Psoas muscle (tissue), 7 donors: ENCODE measurements at regions not wholly inside any gene's neighbourhood (a gene's known extent, or its start where the extent isn't known, plus 50 kb on each side); places are given as distances from the start of the nearest gene placed in this dataset.

ENCODE experiments used
- ATAC-seq, 4 donors: fragments of 200-7000 bp; cut with Tn5 transposase; one replicate each; pipeline ENCODE4 v1.9.1; 2020; ENCODE audit warnings: moderate library complexity in 3 of 4, mild to moderate bottlenecking in 2 of 4
- DNase-seq, 2 donors: peaks; one replicate each; pipeline ENCODE4 v3.0.0-alpha.2; 2020
- H3K27ac ChIP-seq: fragments of 200-600 bp; one replicate; pipeline ENCODE4 v1.8.0; 2022
- H3K27me3 ChIP-seq, 3 donors: fragments of 200-600 bp in 1 of 3; one replicate each; pipeline versions ENCODE4 v1.6.1 to v1.8.0; 2013 to 2022; ENCODE audit warnings: low read length in 2 of 3, mild to moderate bottlenecking in 2 of 3, moderate library complexity in 1 of 3; ENCODE audit not compliant: insufficient read depth in 3 of 3
- H3K36me3 ChIP-seq, 2 donors: fragments of 200-600 bp in 1 of 2; one replicate each; pipeline versions ENCODE4 v1.6.1 to v1.8.0; 2013 to 2022; ENCODE audit warnings: low read depth in 1 of 2, mild to moderate bottlenecking in 1 of 2, moderate library complexity in 1 of 2; ENCODE audit not compliant: insufficient read depth in 1 of 2
- H3K4me1 ChIP-seq: fragments of 200-600 bp; one replicate; pipeline ENCODE4 v1.8.0; 2022
- H3K4me3 ChIP-seq: fragments of 200-600 bp; one replicate; pipeline ENCODE4 v1.8.0; 2022; ENCODE audit warnings: mild to moderate bottlenecking
- H3K9me3 ChIP-seq: fragments of 200-600 bp; one replicate; pipeline ENCODE4 v1.8.0; 2022
- CTCF ChIP-seq: fragments of 200-600 bp; IDR thresholded peaks from one replicate; pipeline ENCODE4 v1.8.0; 2022; ENCODE audit warnings: antibody characterized with exemption
- WGBS, 3 donors: extraction: QIAGEN DNeasy Blood & Tissue Kit; methylation state at CpG; one replicate each; pipeline versions ENCODE4 v1.1.6 to v1.1.7; 2013; 5-methylcytosine and 5-hydroxymethylcytosine counted together
- intact Hi-C, 2 donors: fragments of 100-400 bp; cut with DNase I; formaldehyde crosslinking; loops; one replicate each; pipeline versions ENCODE4 v1.11.0 to v1.14.2; 2022
- donor health status: healthy with polysubstance abuse.
- donor health status: DM: no; HTN: no; CAD: no; lungs with moderate emphysema.
- donor health status: Bipolar disorder and iron deficiency.
- donor health status: healthy.
- donor health status: DM: yes; HTN: yes; CAD: no.
- donor health status: DM: no; HTN: no; CAD: no.
- donor health status: DM: yes; HTN: yes; CAD: no.

GRCh38 chr4:136829280-136829679, 703.0 kb downstream of the PCDH18 start:
- no peak for TF ChIP-seq CTCF
- intact Hi-C loops = no loop called here
- H3K36me3 ChIP-seq = no peaks in the 10 kb centered on the region
- no peaks in the 10 kb centered on the region for H3K4me1 ChIP-seq
- no peaks in the 10 kb centered on the region for H3K27me3 ChIP-seq
- ATAC-seq = no peak
- H3K27ac ChIP-seq = no peak overlapping the region
- no peaks in the 10 kb centered on the region for H3K9me3 ChIP-seq
- DNase-seq = no peak
- no peak overlapping the region for H3K4me3 ChIP-seq

- ATAC-seq (no peak), DNase-seq (peak in 1 of 2 donors; percentile 32)
- H3K4me1 ChIP-seq = no peaks in the 10 kb centered on the region
- intact Hi-C loops = no loop called here
- no peaks in the 10 kb centered on the region for H3K9me3 ChIP-seq
- WGBS, 3 donors = 69 to 77% (median 71%) methylated on average over 8 of the region's 8 CpGs
- H3K27ac ChIP-seq = no peak overlapping the region
- no peak overlapping the region for H3K4me3 ChIP-seq
- H3K36me3 ChIP-seq = no peaks in the 10 kb centered on the region
- H3K27me3 ChIP-seq = no peaks in the 10 kb centered on the region
- no peak for TF ChIP-seq CTCF
Measured at GRCh38 chr4:136823020-136823419, 709.3 kb downstream of the PCDH18 start.

GRCh38 chr4:136818811-136819330, 713.4 kb downstream of the PCDH18 start:
- H3K9me3 ChIP-seq = no peaks in the 10 kb centered on the region
- 49 to 73% (median 67%) methylated on average over 1 of the region's 1 CpG for WGBS, 3 donors
- H3K27ac ChIP-seq = no peak overlapping the region
- intact Hi-C loops = no loop called here
- no peak for TF ChIP-seq CTCF
- no peaks in the 10 kb centered on the region for H3K36me3 ChIP-seq
- ATAC-seq (no peak), DNase-seq (no peak)
- no peaks in the 10 kb centered on the region for H3K27me3 ChIP-seq
- H3K4me3 ChIP-seq = no peak overlapping the region
- H3K4me1 ChIP-seq = no peaks in the 10 kb centered on the region

- H3K4me3 ChIP-seq = no peak overlapping the region
- H3K36me3 ChIP-seq = no peaks in the 10 kb centered on the region
- WGBS, 3 donors = 97% methylated on average over 39 to 42 of the region's 42 CpGs
- TF ChIP-seq CTCF = no peak
- H3K27ac ChIP-seq = no peak overlapping the region
- no peaks in the 10 kb centered on the region for H3K9me3 ChIP-seq
- H3K4me1 ChIP-seq = no peaks in the 10 kb centered on the region
- intact Hi-C loops = no loop called here
- ATAC-seq (no peak), DNase-seq (peak; percentile 9 to 42)
- H3K27me3 ChIP-seq = no peaks in the 10 kb centered on the region
Measured at GRCh38 chr4:136812100-136812880, 720.0 kb downstream of the PCDH18 start.
